ENCODE measurements at regions not wholly inside any gene's neighbourhood (a gene's known extent, or its start where the extent isn't known, plus 50 kb on each side); places are given as distances from the start of the nearest gene placed in this dataset.

DNA sequence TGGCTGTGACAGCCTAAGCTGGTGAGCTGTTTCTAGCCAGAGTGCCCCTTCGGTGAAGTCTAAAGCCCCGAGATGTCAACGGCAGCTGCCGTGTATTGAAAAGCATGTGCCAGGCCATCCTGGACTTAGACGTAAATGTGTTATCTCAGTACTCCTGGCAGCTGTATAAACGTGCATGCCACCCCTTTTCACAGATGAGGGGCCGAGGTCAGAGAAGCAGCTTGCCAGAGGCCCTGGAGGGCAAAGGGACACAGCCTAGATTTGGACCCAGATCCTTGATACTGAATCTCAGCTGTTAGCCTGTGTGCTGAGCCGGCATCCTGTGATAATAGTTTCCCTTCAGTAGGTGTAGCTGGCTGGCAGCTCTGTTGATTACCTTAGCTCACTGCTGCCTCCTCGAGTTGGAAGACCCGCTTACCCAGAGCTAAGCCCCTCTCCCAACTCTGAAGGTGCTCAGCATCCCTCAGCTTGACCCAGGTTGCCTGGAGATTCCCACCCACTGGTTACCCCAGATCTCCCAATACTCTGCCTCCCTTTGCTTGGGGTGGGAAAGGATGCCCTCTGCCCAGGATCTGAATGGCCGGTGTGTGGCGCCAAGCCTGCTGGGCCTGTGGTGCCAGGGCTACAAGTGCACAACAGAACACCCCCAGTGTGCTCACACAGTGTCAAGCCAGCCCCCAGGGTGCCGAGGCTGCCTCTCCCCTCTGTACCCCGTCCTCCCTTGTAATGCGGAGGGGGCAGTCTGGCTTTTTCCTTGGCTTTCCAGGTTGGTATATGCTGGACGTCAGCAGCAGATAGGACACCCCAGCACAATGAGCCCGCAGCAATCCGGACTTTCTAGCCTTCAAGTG is 59.8 kb upstream of the WNT7B start:
- H3K4me2 ChIP-seq (ENCODE audit: insufficient read depth, insufficient read length, low read length) = peak overlapping the region; percentile 77
- H3K79me1 ChIP-seq (ENCODE audit: insufficient read depth, low read depth, low read length, poor library complexity, severe bottlenecking) = no peaks in the 10 kb centered on the region
- H3K56ac ChIP-seq (ENCODE audit: insufficient read length, low read depth, low read length) = no peak overlapping the region
- H3K27ac ChIP-seq (ENCODE audit: insufficient read length, low read depth, low read length) = no peak overlapping the region
- H3K23ac ChIP-seq (ENCODE audit: insufficient read length, low read depth, low read length) = no peak overlapping the region
- H4K5ac ChIP-seq (ENCODE audit: insufficient read length, low read depth, low read length) = no peak overlapping the region
- no peak overlapping the region for H3K4ac ChIP-seq (ENCODE audit: low read depth, low read length)
- H3K79me2 ChIP-seq (ENCODE audit: insufficient read depth, low read length) = no peaks in the 10 kb centered on the region
- H3T11ph ChIP-seq (ENCODE audit: low read length) = no peak overlapping the region
- H2BK5ac ChIP-seq (ENCODE audit: insufficient read length, low read length) = no peak overlapping the region
- no peak overlapping the region for H2BK120ac ChIP-seq (ENCODE audit: low read depth, low read length, poor library complexity, severe bottlenecking)
- no peaks in the 10 kb centered on the region for H3K9me3 ChIP-seq (ENCODE audit: control insufficient read depth, low read depth, low read length)
- Mint-ChIP-seq H3K4me1 (peaks cover 27 to 29% of the 10 kb centered on the region in 2 experiments), H3K36me3 (ENCODE audit: insufficient read depth in 1 of 3, low read depth in 3 of 3) (no peaks in the 10 kb centered on the region), H3K27ac (no peak overlapping the region), H3K4me3 (peak overlapping the region; percentile 79 to 83), H3K9me3 (no peaks in the 10 kb centered on the region), H3K27me3 (ENCODE audit: low read depth) (no peaks in the 10 kb centered on the region)
- peak overlapping the region; percentile 60 for H3K9ac ChIP-seq (ENCODE audit: extremely low read depth, insufficient read length, low read length)
- DNase-seq = no peak
- peaks cover 3% of the 10 kb centered on the region for H3K23me2 ChIP-seq (ENCODE audit: insufficient read length, low read depth, low read length, poor library complexity, severe bottlenecking)
- H3K18ac ChIP-seq (ENCODE audit: insufficient read length, low read depth, low read length) = no peak overlapping the region
- no peak overlapping the region for H2AK5ac ChIP-seq (ENCODE audit: insufficient read length, low read length)
- no peaks in the 10 kb centered on the region for H3K27me3 ChIP-seq (ENCODE audit: insufficient read depth, low read length)
- WGBS (ENCODE audit: extremely low coverage, insufficient read length, low lambda C conversion rate) = no CpG with 5 or more reads among the region's 18 CpGs
- no peak overlapping the region for H4K91ac ChIP-seq (ENCODE audit: insufficient read length, low read depth, low read length)
- TF ChIP-seq, protein P1, sequence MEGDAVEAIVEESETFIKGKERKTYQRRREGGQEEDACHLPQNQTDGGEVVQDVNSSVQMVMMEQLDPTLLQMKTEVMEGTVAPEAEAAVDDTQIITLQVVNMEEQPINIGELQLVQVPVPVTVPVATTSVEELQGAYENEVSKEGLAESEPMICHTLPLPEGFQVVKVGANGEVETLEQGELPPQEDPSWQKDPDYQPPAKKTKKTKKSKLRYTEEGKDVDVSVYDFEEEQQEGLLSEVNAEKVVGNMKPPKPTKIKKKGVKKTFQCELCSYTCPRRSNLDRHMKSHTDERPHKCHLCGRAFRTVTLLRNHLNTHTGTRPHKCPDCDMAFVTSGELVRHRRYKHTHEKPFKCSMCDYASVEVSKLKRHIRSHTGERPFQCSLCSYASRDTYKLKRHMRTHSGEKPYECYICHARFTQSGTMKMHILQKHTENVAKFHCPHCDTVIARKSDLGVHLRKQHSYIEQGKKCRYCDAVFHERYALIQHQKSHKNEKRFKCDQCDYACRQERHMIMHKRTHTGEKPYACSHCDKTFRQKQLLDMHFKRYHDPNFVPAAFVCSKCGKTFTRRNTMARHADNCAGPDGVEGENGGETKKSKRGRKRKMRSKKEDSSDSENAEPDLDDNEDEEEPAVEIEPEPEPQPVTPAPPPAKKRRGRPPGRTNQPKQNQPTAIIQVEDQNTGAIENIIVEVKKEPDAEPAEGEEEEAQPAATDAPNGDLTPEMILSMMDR (conservative IDR thresholded peaks at IDR 0.05) = peak; percentile 62
- H3K14ac ChIP-seq (ENCODE audit: insufficient read depth, low read length) = no peak overlapping the region
- no peaks in the 10 kb centered on the region for H4K20me1 ChIP-seq (ENCODE audit: control insufficient read depth, insufficient read depth, insufficient read length)
- no peak overlapping the region for H2BK12ac ChIP-seq (ENCODE audit: insufficient read length, low read depth, low read length)
- no peak overlapping the region for H4K8ac ChIP-seq (replicated peaks; ENCODE audit: insufficient read length, low read depth, low read length)
- H3K4me1 ChIP-seq (ENCODE audit: insufficient read depth, low read length) = no peaks in the 10 kb centered on the region; the same call in 1 of the 2 replicates
- no peak overlapping the region for H2BK20ac ChIP-seq (ENCODE audit: low read depth, low read length, poor library complexity, severe bottlenecking)
- no peak overlapping the region for H2AFZ ChIP-seq (ENCODE audit: low read length)
- H2BK15ac ChIP-seq (ENCODE audit: low read depth, low read length) = no peak overlapping the region
